ENCODE measurements at regions not wholly inside any gene's neighbourhood (a gene's known extent, or its start where the extent isn't known, plus 50 kb on each side); places are given as distances from the start of the nearest gene placed in this dataset.
"Not testable (repeated sequence)": the region's sequence is repeated elsewhere in the genome, so short reads cannot be mapped to it uniquely, and the experiment has no call there.

DNA sequence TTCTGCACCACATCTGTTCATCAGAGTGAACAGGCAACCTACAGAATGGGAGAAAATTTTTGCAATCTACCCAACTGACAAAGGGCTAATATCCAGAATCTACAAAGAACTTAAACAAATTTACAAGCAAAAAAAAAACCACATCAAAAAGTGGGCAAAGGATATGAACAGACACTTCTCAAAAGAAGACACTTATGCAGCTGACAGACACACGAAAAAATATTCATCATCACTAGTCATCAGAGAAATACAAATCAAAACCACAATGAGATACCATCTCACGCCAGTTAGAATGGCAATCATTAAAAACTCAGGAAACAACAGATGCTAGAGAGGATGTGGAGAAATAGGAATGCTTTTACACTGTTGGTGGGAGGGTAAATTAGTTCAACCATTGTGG lies 59.1 kb upstream of the UBE2E2 start:
- not testable (repeated sequence) for DNase-seq (ENCODE audit: low spot score)

DNA sequence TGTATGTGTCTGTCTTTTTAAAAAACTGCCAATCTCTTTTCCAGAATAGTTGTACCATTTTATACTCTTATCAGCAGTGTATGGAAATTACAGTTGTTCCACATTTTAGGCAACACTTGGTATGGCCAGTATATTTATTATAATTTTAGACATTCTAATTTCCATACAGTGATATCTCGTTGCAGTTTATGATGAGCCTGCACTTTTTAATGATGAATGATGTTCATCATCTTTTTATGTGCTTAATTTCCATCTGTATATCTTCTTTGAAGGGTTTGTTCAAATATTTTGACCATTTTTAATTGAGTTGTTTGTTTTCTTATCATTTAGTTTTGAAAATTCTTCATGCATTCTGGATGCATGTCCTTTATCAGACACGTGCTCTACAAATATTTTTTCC lies 57.0 kb upstream of the UBE2E2 start:
- DNase-seq (ENCODE audit: low spot score): no peak

GRCh38 chr3:23152989-23153388 lies 50.1 kb upstream of the UBE2E2 start:
- DNase-seq (ENCODE audit: low spot score): no peak
